PC-9 (cell line): ENCODE measurements at regions not wholly inside any gene's neighbourhood (a gene's known extent, or its start where the extent isn't known, plus 50 kb on each side); places are given as distances from the start of the nearest gene placed in this dataset.

Experiments
- BruUV-seq: library from RNA; stranded (reverse); fragments of 400-500 nt; replicated peaks from 2 replicates; lab custom pipeline; 2021; lab: Mats Ljungman, UMichigan
- CTCF ChIA-PET: fragments of 300-600 bp; sonication (Branson Sonifier 250); formaldehyde crosslinking; loops from one replicate; lab custom pipeline; 2022; ENCODE audit warnings: antibody characterized with exemption; lab: Charles Lee
- POLR2A ChIA-PET: fragments of 300-600 bp; sonication (Branson Sonifier 250); formaldehyde crosslinking; loops from one replicate; lab custom pipeline; 2022; ENCODE audit warnings: antibody characterized with exemption; ENCODE audit not compliant: unreplicated experiment; lab: Charles Lee
- DNase-seq, 2 experiments: peaks; one replicate each; pipeline versions ENCODE4 v3.0.0 to v3.0.0-alpha.2; 2015 to 2022; ENCODE audit warnings: mixed read lengths in 1 of 2
- H2AFZ ChIP-seq: fragments of 200-600 bp; sonication (generic); 2 replicates; pipeline ENCODE4 v1.8.1; 2017; ENCODE audit warnings: antibody characterized with exemption
- H3F3A ChIP-seq: fragments of 200-600 bp; sonication (generic); 2 replicates; pipeline ENCODE4 v1.8.1; 2017; ENCODE audit warnings: antibody characterized with exemption, mild to moderate bottlenecking, low read depth; ENCODE audit not compliant: insufficient read depth
- H3K27ac ChIP-seq: fragments of 200-600 bp; sonication (generic); 2 replicates; pipeline ENCODE4 v1.6.1; 2016; ENCODE audit warnings: mixed run types
- H3K27me3 ChIP-seq: fragments of 200-600 bp; sonication (generic); 2 replicates; pipeline ENCODE4 v1.6.1; 2016; ENCODE audit warnings: low read depth, mixed run types; ENCODE audit not compliant: insufficient read depth
- H3K36me3 ChIP-seq: fragments of 200-600 bp; sonication (generic); 2 replicates; pipeline ENCODE4 v1.6.1; 2016; ENCODE audit warnings: low read depth, mixed run types
- H3K4me1 ChIP-seq: fragments of 200-600 bp; sonication (generic); replicated peaks from 2 replicates; pipeline ENCODE4 v1.6.1; 2016; ENCODE audit warnings: mixed run types; ENCODE audit not compliant: insufficient read depth
- H3K4me2 ChIP-seq: fragments of 200-600 bp; sonication (generic); 2 replicates; pipeline ENCODE4 v1.6.1; 2017; ENCODE audit warnings: mixed run types
- H3K4me3 ChIP-seq: fragments of 200-600 bp; sonication (generic); 2 replicates; pipeline ENCODE4 v1.6.1; 2016; ENCODE audit warnings: mixed run types
- H3K79me2 ChIP-seq: fragments of 200-600 bp; sonication (generic); 2 replicates; pipeline ENCODE4 v1.6.1; 2017; ENCODE audit warnings: low read depth, mixed run types
- H3K9me2 ChIP-seq: fragments of 200-600 bp; sonication (generic); 2 replicates; pipeline ENCODE4 v1.8.1; 2017; ENCODE audit warnings: mild to moderate bottlenecking; ENCODE audit not compliant: insufficient read depth
- H3K9me3 ChIP-seq: fragments of 200-600 bp; sonication (generic); 2 replicates; pipeline ENCODE4 v1.8.1; 2016; ENCODE audit warnings: low read depth; ENCODE audit not compliant: insufficient read depth
- H4K20me1 ChIP-seq: fragments of 200-600 bp; sonication (generic); 2 replicates; pipeline ENCODE4 v1.8.1; 2017; ENCODE audit not compliant: insufficient read depth
- CTCF ChIP-seq: fragments of 200-600 bp; sonication (generic); conservative IDR thresholded peaks from 2 replicates; pipeline ENCODE4 v1.6.1; 2017; ENCODE audit warnings: mixed run types, antibody characterized with exemption, mild to moderate bottlenecking, moderate library complexity
- EZH2 ChIP-seq: fragments of 200-600 bp; sonication (generic); IDR thresholded peaks from 2 replicates; pipeline ENCODE4 v1.8.0; 2017; ENCODE audit warnings: antibody characterized with exemption, low read depth
- intact Hi-C: fragments of 100-400 bp; cut with micrococcal nuclease; formaldehyde crosslinking; loops from one replicate; pipeline ENCODE4 v1.10.0; 2022; ENCODE audit not compliant: unreplicated experiment

GRCh38 chr5:84623019-84623418, 238.3 kb upstream of the EDIL3 start:
- CTCF ChIA-PET = no interaction called here
- BruUV-seq = no TSS peak

GRCh38 chr5:84622461-84622860, 237.8 kb upstream of the EDIL3 start:
- no peaks in the 10 kb centered on the region for H3F3A ChIP-seq
- no peaks in the 10 kb centered on the region for H3K79me2 ChIP-seq
- BruUV-seq = no TSS peak
- intact Hi-C loops = no loop called here
- DNase-seq = no peak
- ChIA-PET CTCF (no interaction called here), POLR2A (no interaction called here)
- TF ChIP-seq EZH2 = no peak
- TF ChIP-seq CTCF = no peak
- 0 out of 2 replicates have a peak overlapping the region, but pooled peaks have one; percentile 16 for H2AFZ ChIP-seq
- H3K27ac ChIP-seq = no peak overlapping the region
- H3K4me1 ChIP-seq = no peaks in the 10 kb centered on the region
- no peak overlapping the region for H3K4me3 ChIP-seq
- H3K4me2 ChIP-seq = no peak overlapping the region
- H3K9me2 ChIP-seq = no peaks in the 10 kb centered on the region
- no peaks in the 10 kb centered on the region for H4K20me1 ChIP-seq
- no peaks in the 10 kb centered on the region for H3K27me3 ChIP-seq
- H3K36me3 ChIP-seq = no peaks in the 10 kb centered on the region
- no peaks in the 10 kb centered on the region for H3K9me3 ChIP-seq

More at GRCh38 chr5:84623019-84623418, 238.3 kb upstream of the EDIL3 start:
- Histone ChIP-seq H3K9me2 (no peaks in the 10 kb centered on the region), H4K20me1 (no peaks in the 10 kb centered on the region), H3K27ac (no peak overlapping the region), H3K36me3 (no peaks in the 10 kb centered on the region), H3K4me2 (no peak overlapping the region), H3K4me3 (no peak overlapping the region), H3K79me2 (no peaks in the 10 kb centered on the region), H3K4me1 (no peaks in the 10 kb centered on the region), H3K9me3 (no peaks in the 10 kb centered on the region), H3K27me3 (no peaks in the 10 kb centered on the region), H3F3A (no peaks in the 10 kb centered on the region), H2AFZ (no peak overlapping the region)
- POLR2A ChIA-PET = no interaction called here
- DNase-seq = no peak
- intact Hi-C loops = no loop called here
- no peak for TF ChIP-seq EZH2
- TF ChIP-seq CTCF = no peak

DNA sequence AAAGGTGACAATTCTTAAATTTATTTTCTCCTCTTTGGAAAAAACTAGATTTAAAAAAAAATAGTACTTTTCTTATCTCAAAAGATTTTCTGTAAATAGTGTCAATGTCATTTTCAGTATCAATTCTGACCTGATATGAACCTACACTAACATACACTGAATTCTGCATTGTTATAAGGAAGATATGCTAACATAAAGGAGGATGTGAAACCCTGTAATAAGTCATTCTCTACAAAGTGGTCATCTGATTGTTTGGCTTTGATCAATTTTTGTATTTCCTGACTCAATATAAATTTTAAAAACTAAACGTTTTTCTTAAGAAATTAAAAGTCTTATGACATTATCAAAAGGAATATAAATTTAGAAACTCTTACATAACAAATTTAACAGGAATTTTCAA, 233.6 kb upstream of the EDIL3 start:
- no peaks in the 10 kb centered on the region for H3F3A ChIP-seq
- H3K36me3 ChIP-seq = no peaks in the 10 kb centered on the region
- H3K27ac ChIP-seq = no peak overlapping the region
- no peaks in the 10 kb centered on the region for H3K4me1 ChIP-seq
- no peaks in the 10 kb centered on the region for H3K9me3 ChIP-seq
- H3K27me3 ChIP-seq = no peaks in the 10 kb centered on the region
- no peaks in the 10 kb centered on the region for H3K79me2 ChIP-seq
- no peaks in the 10 kb centered on the region for H4K20me1 ChIP-seq
- no peaks in the 10 kb centered on the region for H3K9me2 ChIP-seq
- POLR2A ChIA-PET = no interaction called here
- no peak for DNase-seq
- no peak overlapping the region for H3K4me3 ChIP-seq
- no peak for TF ChIP-seq EZH2
- TF ChIP-seq CTCF = no peak
- BruUV-seq = no TSS peak
- intact Hi-C loops = no loop called here
- CTCF ChIA-PET = no interaction called here
- H2AFZ ChIP-seq = no peak overlapping the region
- H3K4me2 ChIP-seq = no peak overlapping the region
